HG03108 (cell line): ENCODE measurements at regions not wholly inside any gene's neighbourhood (a gene's known extent, or its start where the extent isn't known, plus 50 kb on each side); places are given as distances from the start of the nearest gene placed in this dataset.
"Not testable (repeated sequence)": the region's sequence is repeated elsewhere in the genome, so short reads cannot be mapped to it uniquely, and the experiment has no call there.

Source experiments
- ATAC-seq: cut with Tn5 transposase; IDR thresholded peaks from one replicate; pipeline ENCODE4 v1.9.1; 2021; ENCODE audit warnings: moderate library complexity; ENCODE audit not compliant: unreplicated experiment

GRCh38 chr2:144833075-144833637 lies 313.2 kb upstream of the ZEB2 start:
- no peak for ATAC-seq

DNA sequence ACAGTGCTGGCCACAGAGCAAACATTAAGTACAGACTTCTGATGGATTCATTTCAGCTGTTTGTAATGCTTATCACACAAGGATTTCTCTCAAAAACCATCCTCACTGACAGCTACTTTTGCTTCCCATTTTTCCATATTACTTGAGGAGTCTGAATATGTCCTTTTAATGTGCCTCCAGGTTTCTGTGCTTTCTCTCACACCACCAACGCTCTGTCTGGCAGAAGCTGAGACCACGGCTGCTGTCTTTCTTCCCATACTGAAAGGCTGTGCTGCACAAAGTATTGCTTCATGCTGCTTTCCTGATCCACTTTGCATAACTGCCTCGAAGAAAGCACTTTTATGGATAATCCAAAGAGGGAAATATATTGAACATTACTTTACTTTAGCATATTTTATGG lies 312.1 kb upstream of the ZEB2 start:
- no peak for ATAC-seq

- ATAC-seq: no peak
These were observed 310.6 kb upstream of the ZEB2 start for GRCh38 chr2:144830543-144830942.

DNA sequence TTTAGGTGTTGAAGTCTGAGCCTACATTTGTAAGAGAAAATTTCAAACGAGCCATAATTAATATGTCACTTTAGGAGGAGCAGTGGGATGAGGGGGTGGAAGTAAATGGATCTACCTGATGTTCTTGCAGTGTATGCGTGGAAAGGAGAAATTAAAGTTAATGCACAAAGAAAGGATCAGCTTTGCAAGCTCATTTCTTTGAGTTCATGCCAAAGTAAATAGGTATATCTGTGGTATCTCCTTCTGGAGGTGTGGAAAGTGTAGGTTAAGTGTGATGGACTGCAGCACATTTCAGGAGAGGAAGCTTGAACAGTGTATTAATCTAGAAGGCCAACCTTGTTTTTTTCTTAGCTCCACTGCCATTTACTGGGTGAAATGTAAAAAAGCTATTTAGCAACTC lies 307.5 kb upstream of the ZEB2 start:
- ATAC-seq: no peak

- no peak for ATAC-seq
These were observed 306.2 kb upstream of the ZEB2 start for GRCh38 chr2:144826105-144826504.

DNA sequence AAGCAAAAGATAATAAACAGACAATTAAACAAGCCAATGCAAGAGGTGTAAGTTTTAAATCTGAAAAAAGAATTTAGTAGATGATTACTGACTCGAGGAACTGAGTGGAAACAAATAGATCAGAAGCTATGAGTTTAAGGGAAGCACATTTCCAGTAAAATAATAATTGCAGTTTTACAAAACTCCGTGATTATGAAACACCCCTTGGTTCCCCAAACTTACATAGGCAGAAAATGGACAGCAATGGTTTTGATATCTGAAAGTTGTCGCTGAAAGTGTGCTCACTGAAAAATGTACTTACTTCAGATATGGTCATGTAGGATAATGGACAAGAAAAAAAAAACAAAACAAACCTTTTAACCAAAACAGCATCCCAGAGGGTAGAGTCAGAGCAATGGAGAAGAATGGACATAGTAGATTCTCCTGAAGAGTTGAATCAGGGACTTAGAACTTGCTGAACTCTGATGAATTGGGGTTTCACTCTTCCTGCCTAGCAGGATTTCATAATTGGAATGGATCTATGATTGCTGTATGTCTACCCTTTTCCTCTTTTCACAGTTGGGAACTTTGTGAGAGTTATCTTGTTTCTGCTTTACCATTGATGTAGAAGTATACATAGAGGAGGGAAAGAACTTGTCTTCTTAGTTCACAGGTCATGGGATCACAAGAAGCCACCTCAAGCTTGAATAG lies 305.6 kb upstream of the ZEB2 start:
- ATAC-seq: no peak

DNA sequence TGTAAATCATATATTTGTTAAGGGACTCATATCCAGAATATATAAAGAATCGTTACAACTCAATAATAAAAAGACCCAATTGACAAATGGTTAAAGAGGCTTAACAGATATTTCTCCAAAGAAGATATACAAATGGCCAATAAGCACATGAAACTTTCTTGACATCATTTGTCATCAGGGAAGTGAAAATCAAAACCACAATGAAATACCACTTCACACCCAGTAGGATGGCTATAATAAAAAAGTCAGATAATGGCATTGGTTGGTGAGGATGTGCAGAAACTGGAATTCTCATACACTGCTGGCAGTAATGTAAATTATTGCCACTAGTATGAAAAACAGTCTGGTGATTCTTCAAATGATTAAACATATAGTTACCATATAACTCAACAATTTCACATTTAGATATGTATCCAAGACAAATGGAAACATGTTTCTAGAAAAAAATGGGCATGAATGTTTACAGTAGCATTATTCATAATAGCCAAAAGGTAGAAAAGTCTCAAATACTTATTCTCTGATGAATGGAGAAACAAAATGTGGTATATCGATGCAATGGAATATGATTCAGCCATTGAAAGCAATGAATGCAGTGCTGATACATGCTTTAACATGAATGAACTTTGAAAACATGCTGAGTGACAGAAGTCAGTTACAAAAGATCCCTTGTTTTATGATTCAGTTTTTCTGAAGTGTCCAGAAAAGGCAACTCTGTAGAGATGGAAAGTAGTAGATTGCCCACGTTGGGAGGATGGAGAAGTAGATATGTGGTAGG lies 304.6 kb upstream of the ZEB2 start:
- ATAC-seq: no peak

GRCh38 chr2:144822966-144823365 lies 303.0 kb upstream of the ZEB2 start:
- no peak for ATAC-seq

DNA sequence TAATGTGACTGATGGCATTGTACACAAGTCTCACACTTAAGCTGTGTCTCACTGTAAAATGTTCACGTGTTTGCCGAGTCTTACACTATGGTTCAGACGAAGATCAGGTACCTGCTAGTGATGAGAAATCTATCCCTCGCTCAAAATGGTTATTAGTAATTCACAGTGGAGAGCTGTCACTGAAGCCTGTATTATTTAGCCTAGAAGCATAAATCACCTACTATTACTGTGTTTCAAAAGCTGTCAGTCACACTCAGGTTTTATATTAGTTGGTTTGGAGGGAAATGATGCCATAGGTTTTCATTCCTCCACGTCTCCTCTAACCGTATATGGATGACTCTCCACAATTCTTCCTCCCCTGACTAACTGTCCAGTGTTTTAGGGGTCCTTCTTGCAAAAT lies 292.4 kb upstream of the ZEB2 start:
- ATAC-seq: no peak

DNA sequence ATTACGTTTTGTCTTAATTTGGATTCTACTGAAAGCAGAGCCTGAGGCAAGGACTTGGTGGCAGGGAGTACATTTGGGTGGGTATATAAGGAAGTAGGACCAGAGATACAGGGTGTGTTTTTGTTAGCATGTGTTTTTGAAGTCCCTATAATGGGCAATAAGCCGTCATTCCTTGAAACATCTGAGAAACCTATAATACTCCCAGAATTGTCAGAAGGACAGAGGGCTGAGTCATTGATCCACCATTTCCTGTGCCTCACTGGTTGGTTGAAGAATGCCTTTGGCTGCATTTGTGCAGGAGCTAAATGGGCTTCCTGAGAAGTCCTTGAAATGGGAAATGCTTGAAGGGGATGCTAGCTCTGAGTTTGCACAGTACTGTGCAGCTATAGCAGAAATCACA lies 281.8 kb upstream of the ZEB2 start:
- ATAC-seq: no peak

DNA sequence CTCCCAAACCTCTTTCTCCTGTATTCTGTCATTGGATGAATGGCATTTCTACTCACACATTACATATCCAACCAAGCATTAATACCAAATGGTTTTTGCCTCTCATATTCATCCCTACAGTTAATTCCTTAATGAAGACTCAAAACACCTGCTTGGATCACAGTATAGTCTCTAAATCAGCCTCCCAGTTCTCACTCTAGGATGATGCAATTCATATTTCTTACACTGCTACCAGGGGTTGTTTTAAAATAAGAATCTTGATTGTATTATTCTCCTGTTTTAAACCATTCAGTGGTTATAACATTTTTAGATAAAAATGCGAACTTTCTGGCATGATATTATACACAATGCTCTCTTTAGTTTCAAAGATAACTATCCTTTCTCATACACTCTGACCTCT lies 281.4 kb upstream of the ZEB2 start:
- no peak for ATAC-seq

DNA sequence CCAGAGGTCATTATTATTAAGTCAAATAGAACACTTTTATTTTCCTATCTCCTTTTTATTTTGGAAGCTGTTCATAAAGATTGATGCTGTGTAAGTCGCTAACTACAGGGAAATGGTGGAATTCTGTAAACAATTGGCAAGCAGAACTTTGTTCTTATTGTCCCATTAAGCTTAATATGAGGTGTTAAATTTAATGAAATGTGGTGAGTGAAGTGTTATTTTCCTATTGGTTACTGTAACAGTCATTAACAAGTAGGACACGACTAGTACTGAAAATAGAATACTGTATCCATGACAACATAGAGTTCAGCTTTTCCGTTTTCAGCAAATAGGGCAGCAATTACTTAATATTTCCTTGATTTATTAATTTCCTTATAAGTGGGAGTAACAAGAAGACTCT lies 279.1 kb upstream of the ZEB2 start:
- no peak for ATAC-seq

- no peak for ATAC-seq
These were observed 278.1 kb upstream of the ZEB2 start for GRCh38 chr2:144798034-144798433.

DNA sequence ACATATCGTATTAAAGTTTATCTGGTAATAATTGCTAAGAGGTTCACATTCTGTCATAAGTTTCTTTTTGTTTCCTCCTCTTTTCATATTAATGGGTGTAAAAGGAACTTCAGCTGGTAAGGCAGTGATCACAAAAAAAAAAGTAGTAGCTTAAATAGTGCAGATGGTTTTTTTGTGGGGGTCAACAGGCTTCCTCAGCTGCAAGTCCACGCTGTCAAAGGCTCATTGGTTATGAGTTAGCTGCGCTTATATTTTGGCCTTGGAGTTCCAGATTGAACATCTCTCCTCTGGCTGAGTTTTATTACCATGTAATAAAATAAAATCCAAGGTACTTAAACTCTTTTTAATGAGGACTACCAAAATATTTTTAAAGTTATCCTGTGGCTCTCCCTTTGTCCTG lies 277.0 kb upstream of the ZEB2 start:
- ATAC-seq: no peak

- no peak for ATAC-seq
These were observed 276.2 kb upstream of the ZEB2 start for GRCh38 chr2:144796164-144796563.

DNA sequence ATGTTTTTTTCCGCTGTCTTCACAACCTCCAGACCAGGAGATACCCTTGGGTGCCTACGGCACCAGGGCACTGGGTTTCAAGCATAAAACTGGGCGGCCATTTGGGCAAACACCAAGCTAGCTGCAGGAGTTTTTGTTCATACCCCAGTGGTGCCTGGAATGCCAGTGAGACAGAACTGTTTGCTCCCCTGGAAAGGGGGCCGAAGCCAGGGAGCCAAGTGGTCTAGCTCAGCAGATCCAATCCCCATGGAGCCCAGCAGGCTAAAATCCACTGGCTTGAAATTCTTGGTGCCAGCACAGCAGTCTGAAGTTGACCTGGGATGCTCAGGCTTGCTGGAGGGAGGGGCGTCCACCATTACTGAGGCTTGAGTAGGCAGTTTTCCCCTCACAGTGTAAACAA lies 265.3 kb upstream of the ZEB2 start:
- no peak for ATAC-seq

- no peak for ATAC-seq
These were observed 261.1 kb upstream of the ZEB2 start for GRCh38 chr2:144780983-144781382.

DNA sequence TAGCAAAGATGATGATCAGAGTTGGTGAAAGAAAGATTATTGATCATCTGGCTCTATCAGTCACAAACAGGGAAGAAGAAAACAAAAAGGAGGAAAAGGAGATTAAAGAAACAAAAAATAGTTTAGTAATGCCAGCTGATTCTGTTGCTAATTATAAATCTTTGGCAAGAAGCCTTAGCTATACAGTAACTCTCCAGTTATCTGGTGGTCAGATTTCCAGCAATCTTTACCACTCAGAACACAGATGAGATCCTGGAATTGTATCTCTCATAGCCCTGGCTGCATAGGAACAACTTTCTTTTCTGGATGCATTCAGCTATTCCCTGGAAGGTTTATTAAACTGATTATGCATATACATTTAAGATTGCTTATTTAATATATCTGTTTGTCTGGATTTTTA lies 256.8 kb upstream of the ZEB2 start:
- no peak for ATAC-seq

- ATAC-seq: no peak
These were observed 254.9 kb upstream of the ZEB2 start for GRCh38 chr2:144774809-144775208.

- ATAC-seq: no peak
These were observed 251.4 kb upstream of the ZEB2 start for GRCh38 chr2:144771348-144771747.

DNA sequence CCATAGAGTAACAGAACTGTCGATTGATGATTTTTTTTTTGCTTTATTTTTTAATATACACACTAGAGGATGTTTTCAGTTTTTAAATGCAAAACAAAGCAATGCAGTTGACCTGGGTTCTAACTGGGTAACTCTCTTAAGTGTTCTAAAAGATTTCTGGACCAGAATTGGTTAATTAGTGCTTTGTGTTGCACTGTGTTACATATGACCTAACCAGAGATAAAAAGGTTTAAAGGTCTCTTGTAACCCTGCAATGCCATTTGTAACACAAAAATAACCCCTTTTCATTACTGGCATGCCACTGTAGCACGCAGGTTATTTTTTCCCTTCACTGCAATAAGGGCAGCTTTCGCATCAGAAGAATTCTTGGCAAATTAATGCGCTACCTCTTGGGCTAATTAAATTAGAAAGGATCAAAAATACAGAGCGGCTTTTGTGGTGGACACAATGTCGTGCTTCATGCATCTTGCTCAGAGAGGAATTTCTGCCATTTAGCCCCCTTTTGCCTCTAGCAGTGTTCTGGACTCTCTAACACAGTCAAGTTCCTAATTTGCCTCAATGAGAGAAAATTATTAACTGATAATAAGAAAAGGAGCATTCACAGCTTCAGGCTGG lies 250.8 kb upstream of the ZEB2 start:
- ATAC-seq: no peak

GRCh38 chr2:144760939-144761338 lies 241.0 kb upstream of the ZEB2 start:
- not testable (repeated sequence) for ATAC-seq
